ENCODE measurements at regions not wholly inside any gene's neighbourhood (a gene's known extent, or its start where the extent isn't known, plus 50 kb on each side); places are given as distances from the start of the nearest gene placed in this dataset.
"Not testable (repeated sequence)": the region's sequence is repeated elsewhere in the genome, so short reads cannot be mapped to it uniquely, and the experiment has no call there.

DNA sequence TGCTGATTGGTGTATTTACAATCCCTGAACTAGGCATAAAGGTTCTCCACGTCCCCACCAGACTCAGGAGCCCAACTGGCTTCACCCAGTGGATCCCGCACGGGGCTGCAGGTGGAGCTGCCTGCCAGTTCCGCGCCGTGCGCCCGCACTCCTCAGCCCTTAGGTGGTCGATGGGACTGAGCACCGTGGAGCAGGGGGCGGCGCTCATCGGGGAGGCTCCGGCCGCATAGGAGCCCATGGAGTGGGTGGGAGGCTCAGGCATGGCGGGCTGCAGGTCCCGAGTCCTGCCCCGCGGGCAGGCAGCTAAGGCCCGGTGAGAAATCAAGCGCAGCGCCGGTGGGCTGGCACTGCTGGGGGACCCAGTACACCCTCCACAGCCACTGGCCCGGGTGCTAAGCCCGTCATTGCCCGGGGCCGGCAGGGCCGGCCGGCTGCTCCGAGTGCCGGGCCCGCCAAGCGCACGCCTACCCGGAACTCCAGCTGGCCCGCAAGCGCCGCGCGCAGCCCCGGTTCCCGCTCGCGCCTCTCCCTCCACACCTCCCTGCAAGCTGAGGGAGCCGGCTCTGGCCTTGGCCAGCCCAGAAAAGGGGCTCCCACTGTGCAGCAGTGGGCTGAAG is 101.5 kb downstream of the SLC16A1 start:
- not testable (repeated sequence) for TF ChIP-seq CTCF (IDR thresholded peaks at IDR 0.05); POLR2AphosphoS5 (IDR thresholded peaks at IDR 0.05; ENCODE audit: insufficient read depth in 1 of 2, low read depth in 1 of 2)

All from vagina (tissue), 2 donors.